Calu3 (cell line): ENCODE measurements at regions not wholly inside any gene's neighbourhood (a gene's known extent, or its start where the extent isn't known, plus 50 kb on each side); places are given as distances from the start of the nearest gene placed in this dataset.

ENCODE experiments used
- BruUV-seq: library from RNA; stranded (reverse); fragments of 400-500 nt; replicated peaks from 2 replicates; lab custom pipeline; 2021; lab: Mats Ljungman, UMichigan
- CTCF ChIA-PET: fragments of 300-600 bp; sonication (Branson Sonifier 250); formaldehyde crosslinking; loops from one replicate; lab custom pipeline; 2022; ENCODE audit warnings: antibody characterized with exemption; lab: Charles Lee
- DNase-seq: peaks from one replicate; pipeline ENCODE4 v3.0.0; 2022
- H3K27ac Mint-ChIP-seq: one replicate; pipeline ENCODE4 v1.8.0; 2022; ENCODE audit warnings: mixed read lengths; ENCODE audit not compliant: unreplicated experiment
- H3K27me3 Mint-ChIP-seq: one replicate; pipeline ENCODE4 v1.8.0; 2022; ENCODE audit warnings: mixed read lengths; ENCODE audit not compliant: unreplicated experiment
- H3K36me3 Mint-ChIP-seq: one replicate; pipeline ENCODE4 v1.8.0; 2022; ENCODE audit warnings: mild to moderate bottlenecking, moderate library complexity, mixed read lengths; ENCODE audit not compliant: insufficient read depth, unreplicated experiment
- H3K4me1 Mint-ChIP-seq: one replicate; pipeline ENCODE4 v1.8.0; 2022; ENCODE audit warnings: mild to moderate bottlenecking, low read depth, mixed read lengths; ENCODE audit not compliant: unreplicated experiment
- H3K4me3 Mint-ChIP-seq: one replicate; pipeline ENCODE4 v1.8.0; 2022; ENCODE audit warnings: mild to moderate bottlenecking, low read depth, moderate library complexity, mixed read lengths; ENCODE audit not compliant: unreplicated experiment
- H3K9me3 Mint-ChIP-seq: one replicate; pipeline ENCODE4 v1.8.0; 2022; ENCODE audit warnings: low read depth, mixed read lengths; ENCODE audit not compliant: unreplicated experiment
- intact Hi-C: fragments of 100-400 bp; cut with micrococcal nuclease; formaldehyde crosslinking; loops from one replicate; pipeline ENCODE4 v1.10.0; 2022; ENCODE audit not compliant: unreplicated experiment
- TF ChIP-seq, protein P1 (sequence below): fragments of 200-600 bp; IDR thresholded peaks from one replicate; pipeline ENCODE4 v1.8.0; 2022; ENCODE audit warnings: antibody characterized with exemption; ENCODE audit not compliant: unreplicated experiment

DNA sequence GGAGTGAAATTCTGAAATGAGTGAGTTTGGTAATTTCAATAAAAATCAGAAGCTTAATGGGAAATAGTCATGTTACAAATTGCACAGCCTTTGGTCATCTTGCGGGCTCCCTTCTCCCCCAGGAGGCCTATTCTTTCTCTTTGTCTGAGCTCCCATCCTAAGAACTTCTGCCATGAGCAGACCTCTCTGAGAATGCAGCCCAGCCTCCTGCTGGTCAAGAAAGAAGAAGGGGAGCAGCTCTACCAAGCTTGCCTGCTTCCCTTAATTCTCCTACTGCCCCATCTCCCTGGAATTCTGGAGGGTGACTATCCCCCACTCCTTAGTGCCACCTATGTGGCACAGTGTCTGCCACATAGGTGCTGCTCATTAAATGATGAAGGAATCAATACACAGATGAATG is 300.7 kb upstream of the DAB1 start:
- no peaks in the 10 kb centered on the region for H3K36me3 Mint-ChIP-seq
- CTCF ChIA-PET = no interaction called here
- H3K4me1 Mint-ChIP-seq = no peaks in the 10 kb centered on the region

DNA sequence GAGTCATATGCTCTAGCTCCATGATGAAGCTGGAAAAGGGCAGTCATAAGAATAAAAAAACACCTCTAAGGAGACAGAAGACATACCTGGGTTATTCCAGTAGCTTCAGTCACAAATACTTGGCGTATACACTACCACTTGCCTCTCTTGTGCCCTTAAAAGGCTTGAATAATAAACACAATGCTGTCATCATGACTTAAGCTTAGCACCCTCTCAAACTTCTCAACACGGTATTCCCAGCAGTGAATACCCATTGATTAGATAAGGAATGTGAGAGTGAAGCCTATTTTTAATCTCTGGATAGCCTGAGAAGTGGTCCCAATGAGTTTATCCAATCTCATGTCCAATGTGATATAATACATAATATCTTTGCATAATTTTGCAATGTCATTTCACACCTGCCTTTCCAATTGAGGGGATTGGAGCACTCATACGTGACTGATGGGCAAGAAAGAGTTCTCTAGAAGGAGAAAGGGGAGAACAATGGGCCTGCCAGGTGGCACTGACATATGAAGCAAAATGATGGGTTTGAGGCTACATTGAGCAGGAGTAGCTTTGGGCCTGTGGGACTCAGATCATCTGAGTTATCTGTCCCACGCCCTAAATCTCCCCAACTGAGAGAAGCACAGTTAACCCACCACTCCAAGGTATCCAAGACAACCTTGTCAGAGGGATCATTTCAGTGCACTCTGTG is 298.6 kb upstream of the DAB1 start:
- Mint-ChIP-seq H3K9me3 (peaks cover 5% of the 10 kb centered on the region), H3K4me1 (no peaks in the 10 kb centered on the region), H3K4me3 (no peak overlapping the region), H3K27ac (no peak overlapping the region), H3K27me3 (no peaks in the 10 kb centered on the region), H3K36me3 (no peaks in the 10 kb centered on the region)
- intact Hi-C loops = no loop called here
- BruUV-seq = no TSS peak
- CTCF ChIA-PET = interaction anchor here (0.6 kb wide), 1 partner anchor 56 kb away, joined by 8 read pairs; no protein-coding TSS in a partner anchor
- TF ChIP-seq, protein P1, sequence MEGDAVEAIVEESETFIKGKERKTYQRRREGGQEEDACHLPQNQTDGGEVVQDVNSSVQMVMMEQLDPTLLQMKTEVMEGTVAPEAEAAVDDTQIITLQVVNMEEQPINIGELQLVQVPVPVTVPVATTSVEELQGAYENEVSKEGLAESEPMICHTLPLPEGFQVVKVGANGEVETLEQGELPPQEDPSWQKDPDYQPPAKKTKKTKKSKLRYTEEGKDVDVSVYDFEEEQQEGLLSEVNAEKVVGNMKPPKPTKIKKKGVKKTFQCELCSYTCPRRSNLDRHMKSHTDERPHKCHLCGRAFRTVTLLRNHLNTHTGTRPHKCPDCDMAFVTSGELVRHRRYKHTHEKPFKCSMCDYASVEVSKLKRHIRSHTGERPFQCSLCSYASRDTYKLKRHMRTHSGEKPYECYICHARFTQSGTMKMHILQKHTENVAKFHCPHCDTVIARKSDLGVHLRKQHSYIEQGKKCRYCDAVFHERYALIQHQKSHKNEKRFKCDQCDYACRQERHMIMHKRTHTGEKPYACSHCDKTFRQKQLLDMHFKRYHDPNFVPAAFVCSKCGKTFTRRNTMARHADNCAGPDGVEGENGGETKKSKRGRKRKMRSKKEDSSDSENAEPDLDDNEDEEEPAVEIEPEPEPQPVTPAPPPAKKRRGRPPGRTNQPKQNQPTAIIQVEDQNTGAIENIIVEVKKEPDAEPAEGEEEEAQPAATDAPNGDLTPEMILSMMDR = no peak
- DNase-seq = no peak

More for the DNA sequence above, 300.7 kb upstream of the DAB1 start:
- H3K27me3 Mint-ChIP-seq = no peaks in the 10 kb centered on the region
- TF ChIP-seq, protein P1 = no peak
- BruUV-seq = no TSS peak
- H3K27ac Mint-ChIP-seq = no peak overlapping the region
- intact Hi-C loops = no loop called here
- H3K4me3 Mint-ChIP-seq = no peak overlapping the region
- DNase-seq = no peak
- H3K9me3 Mint-ChIP-seq = peaks cover 6% of the 10 kb centered on the region

DNA sequence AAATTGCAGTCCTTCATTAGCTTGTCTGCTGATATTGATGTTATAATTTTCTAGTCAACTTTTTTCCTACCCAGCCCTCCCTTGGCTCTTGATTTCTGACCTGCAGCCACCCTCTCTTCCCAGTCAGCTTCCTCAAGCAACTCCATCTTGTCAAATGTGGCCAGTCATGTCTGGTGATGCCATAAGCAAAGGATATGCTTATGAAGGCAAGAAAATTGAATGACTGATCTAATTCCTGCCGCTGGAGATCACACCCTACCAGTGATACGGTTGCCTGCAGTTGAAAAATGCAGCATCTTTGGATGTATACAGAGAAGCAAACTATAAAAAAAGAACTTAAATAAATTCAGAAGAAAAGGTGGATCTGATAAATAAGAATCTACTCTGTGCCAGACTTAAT is 297.1 kb upstream of the DAB1 start:
- H3K27ac Mint-ChIP-seq = no peak overlapping the region
- TF ChIP-seq, protein P1 = no peak
- BruUV-seq = no TSS peak
- no peaks in the 10 kb centered on the region for H3K27me3 Mint-ChIP-seq
- no peak overlapping the region for H3K4me3 Mint-ChIP-seq
- intact Hi-C loops = no loop called here
- no peak for DNase-seq
- no peaks in the 10 kb centered on the region for H3K4me1 Mint-ChIP-seq
- H3K36me3 Mint-ChIP-seq = no peaks in the 10 kb centered on the region
- CTCF ChIA-PET = no interaction called here
- peaks cover 9% of the 10 kb centered on the region for H3K9me3 Mint-ChIP-seq

DNA sequence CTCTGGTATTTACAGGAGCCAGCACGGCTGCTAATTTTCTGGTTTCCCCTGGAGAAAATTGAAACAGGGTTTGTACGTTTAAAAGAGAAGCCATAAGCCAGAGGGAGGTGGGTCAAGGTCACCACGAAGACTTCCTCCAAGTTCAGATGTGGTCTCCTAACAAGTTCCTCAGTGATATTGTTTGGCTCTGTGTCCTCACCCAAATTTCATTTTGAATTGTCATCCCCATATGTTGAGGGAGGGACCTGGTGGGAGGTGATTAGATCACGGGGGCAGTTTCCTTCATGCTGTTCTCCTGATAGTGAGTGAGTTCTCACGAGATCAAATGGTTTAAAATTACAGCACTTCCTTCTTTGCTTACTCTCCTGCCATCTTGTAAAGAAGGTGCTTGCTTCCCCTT is 295.4 kb upstream of the DAB1 start:
- H3K27ac Mint-ChIP-seq = no peak overlapping the region
- H3K9me3 Mint-ChIP-seq = peaks cover 12% of the 10 kb centered on the region
- intact Hi-C loops = no loop called here
- CTCF ChIA-PET = no interaction called here
- H3K27me3 Mint-ChIP-seq = no peaks in the 10 kb centered on the region
- H3K4me3 Mint-ChIP-seq = no peak overlapping the region
- TF ChIP-seq, protein P1 = no peak
- H3K4me1 Mint-ChIP-seq = no peaks in the 10 kb centered on the region
- H3K36me3 Mint-ChIP-seq = no peaks in the 10 kb centered on the region
- no TSS peak for BruUV-seq
- DNase-seq = no peak
